ENCODE measurements at regions not wholly inside any gene's neighbourhood (a gene's known extent, or its start where the extent isn't known, plus 50 kb on each side); places are given as distances from the start of the nearest gene placed in this dataset.
A peak's percentile ranks its signal among the peaks of the same experiment; 100 is the strongest.

- ATAC-seq: no peak
- H3K27ac Mint-ChIP-seq: no peak overlapping the region
- peaks cover 9% of the 10 kb centered on the region for H3K4me1 Mint-ChIP-seq
Observed at GRCh38 chr7:95682913-95683312, 86.6 kb upstream of the PDK4 start.

GRCh38 chr7:95676691-95677090 is 80.4 kb upstream of the PDK4 start:
- Mint-ChIP-seq H3K4me1 (peaks cover 16% of the 10 kb centered on the region), H3K27ac (no peak overlapping the region), H3K9me3 (no peaks in the 10 kb centered on the region), H3K36me3 (no peaks in the 10 kb centered on the region), H3K4me3 (no peak overlapping the region), H3K27me3 (peaks cover 16% of the 10 kb centered on the region)
- ATAC-seq: no peak

More at GRCh38 chr7:95682913-95683312, 86.6 kb upstream of the PDK4 start:
- Mint-ChIP-seq H3K27me3 (no peaks in the 10 kb centered on the region), H3K9me3 (no peaks in the 10 kb centered on the region), H3K36me3 (no peaks in the 10 kb centered on the region), H3K4me3 (no peak overlapping the region)

GRCh38 chr7:95675632-95676031 is 79.3 kb upstream of the PDK4 start:
- H3K9me3 Mint-ChIP-seq: no peaks in the 10 kb centered on the region
- no peak overlapping the region for H3K4me3 Mint-ChIP-seq
- no peak overlapping the region for H3K27ac Mint-ChIP-seq
- no peak for ATAC-seq
- peaks cover 16% of the 10 kb centered on the region for H3K27me3 Mint-ChIP-seq
- H3K4me1 Mint-ChIP-seq: peaks cover 8% of the 10 kb centered on the region
- no peaks in the 10 kb centered on the region for H3K36me3 Mint-ChIP-seq

- no peaks in the 10 kb centered on the region for H3K36me3 Mint-ChIP-seq
- no peak overlapping the region for H3K4me3 Mint-ChIP-seq
- H3K27me3 Mint-ChIP-seq: peaks cover 16% of the 10 kb centered on the region
- H3K9me3 Mint-ChIP-seq: no peaks in the 10 kb centered on the region
- H3K4me1 Mint-ChIP-seq: peaks cover 7% of the 10 kb centered on the region
- H3K27ac Mint-ChIP-seq: no peak overlapping the region
- no peak for ATAC-seq
Observed at GRCh38 chr7:95675016-95675415, 78.7 kb upstream of the PDK4 start.

- no peak for ATAC-seq
- Mint-ChIP-seq H3K4me1 (peaks cover 15% of the 10 kb centered on the region), H3K4me3 (no peak overlapping the region)
Observed at GRCh38 chr7:95674101-95674500, 77.8 kb upstream of the PDK4 start.

GRCh38 chr7:95672434-95672833 is 76.1 kb upstream of the PDK4 start:
- Mint-ChIP-seq H3K27me3 (peaks cover 16% of the 10 kb centered on the region), H3K36me3 (no peaks in the 10 kb centered on the region), H3K4me3 (no peak overlapping the region), H3K9me3 (no peaks in the 10 kb centered on the region), H3K27ac (no peak overlapping the region), H3K4me1 (peaks cover 16% of the 10 kb centered on the region)
- ATAC-seq: no peak

More at GRCh38 chr7:95674101-95674500, 77.8 kb upstream of the PDK4 start:
- Mint-ChIP-seq H3K9me3 (no peaks in the 10 kb centered on the region), H3K27ac (no peak overlapping the region), H3K27me3 (peaks cover 16% of the 10 kb centered on the region), H3K36me3 (no peaks in the 10 kb centered on the region)

- H3K27me3 Mint-ChIP-seq: peaks cover 16% of the 10 kb centered on the region
- H3K9me3 Mint-ChIP-seq: no peaks in the 10 kb centered on the region
- H3K36me3 Mint-ChIP-seq: no peaks in the 10 kb centered on the region
- peaks cover 16% of the 10 kb centered on the region for H3K4me1 Mint-ChIP-seq
- peak; percentile 82 for ATAC-seq
- no peak overlapping the region for H3K27ac Mint-ChIP-seq
- H3K4me3 Mint-ChIP-seq: no peak overlapping the region
Observed at GRCh38 chr7:95669513-95669912, 73.2 kb upstream of the PDK4 start.

- no peak overlapping the region for H3K4me3 Mint-ChIP-seq
- H3K27ac Mint-ChIP-seq: no peak overlapping the region
- peaks cover 16% of the 10 kb centered on the region for H3K4me1 Mint-ChIP-seq
- ATAC-seq: no peak
- peaks cover 15% of the 10 kb centered on the region for H3K27me3 Mint-ChIP-seq
- H3K36me3 Mint-ChIP-seq: no peaks in the 10 kb centered on the region
- H3K9me3 Mint-ChIP-seq: no peaks in the 10 kb centered on the region
Observed at GRCh38 chr7:95668504-95669018, 72.2 kb upstream of the PDK4 start.

- Mint-ChIP-seq H3K27ac (no peak overlapping the region), H3K36me3 (peaks cover 10% of the 10 kb centered on the region), H3K27me3 (peaks cover 24% of the 10 kb centered on the region), H3K9me3 (peaks cover 8% of the 10 kb centered on the region), H3K4me1 (no peaks in the 10 kb centered on the region), H3K4me3 (no peak overlapping the region)
- no peak for ATAC-seq
Observed at GRCh38 chr7:95662987-95663386, 66.7 kb upstream of the PDK4 start.

GRCh38 chr7:95660023-95660434 is 63.7 kb upstream of the PDK4 start:
- ATAC-seq: no peak
- H3K36me3 Mint-ChIP-seq: peaks cover 10% of the 10 kb centered on the region
- H3K4me1 Mint-ChIP-seq: no peaks in the 10 kb centered on the region
- H3K9me3 Mint-ChIP-seq: peaks cover 8% of the 10 kb centered on the region
- no peak overlapping the region for H3K4me3 Mint-ChIP-seq
- peaks cover 36% of the 10 kb centered on the region for H3K27me3 Mint-ChIP-seq
- H3K27ac Mint-ChIP-seq: no peak overlapping the region

GRCh38 chr7:95658676-95659075 is 62.4 kb upstream of the PDK4 start:
- Mint-ChIP-seq H3K4me3 (no peak overlapping the region), H3K27me3 (peaks cover 36% of the 10 kb centered on the region), H3K27ac (no peak overlapping the region), H3K9me3 (peaks cover 8% of the 10 kb centered on the region), H3K36me3 (peaks cover 10% of the 10 kb centered on the region), H3K4me1 (no peaks in the 10 kb centered on the region)
- no peak for ATAC-seq

- Mint-ChIP-seq H3K9me3 (peaks cover 2% of the 10 kb centered on the region), H3K27ac (no peak overlapping the region), H3K27me3 (peaks cover 15% of the 10 kb centered on the region), H3K4me3 (no peak overlapping the region), H3K36me3 (no peaks in the 10 kb centered on the region), H3K4me1 (no peaks in the 10 kb centered on the region)
- ATAC-seq: no peak
Observed at GRCh38 chr7:95649546-95649945, 53.2 kb upstream of the PDK4 start.

- H3K4me3 Mint-ChIP-seq: no peak overlapping the region
- H3K4me1 Mint-ChIP-seq: no peaks in the 10 kb centered on the region
- peaks cover 2% of the 10 kb centered on the region for H3K9me3 Mint-ChIP-seq
- no peak for ATAC-seq
- H3K36me3 Mint-ChIP-seq: no peaks in the 10 kb centered on the region
- no peak overlapping the region for H3K27ac Mint-ChIP-seq
- no peaks in the 10 kb centered on the region for H3K27me3 Mint-ChIP-seq
Observed at GRCh38 chr7:95646350-95646749, 50.0 kb upstream of the PDK4 start.

Data from stimulated activated memory B cell treated with anti-CD40 and anti-IgM and Interleukin-4, amounts not matched to agents 10 μg/mL and 1 μg/mL and 100 μg/mL, for 72 hours (primary cell).